GM18907 (cell line): ENCODE measurements at regions not wholly inside any gene's neighbourhood (a gene's known extent, or its start where the extent isn't known, plus 50 kb on each side); places are given as distances from the start of the nearest gene placed in this dataset.
"Not testable (repeated sequence)": the region's sequence is repeated elsewhere in the genome, so short reads cannot be mapped to it uniquely, and the experiment has no call there.

Experiments used
- ATAC-seq: cut with Tn5 transposase; IDR thresholded peaks from one replicate; pipeline ENCODE4 v1.9.1; 2021; ENCODE audit warnings: mild to moderate bottlenecking, moderate library complexity; ENCODE audit not compliant: unreplicated experiment

DNA sequence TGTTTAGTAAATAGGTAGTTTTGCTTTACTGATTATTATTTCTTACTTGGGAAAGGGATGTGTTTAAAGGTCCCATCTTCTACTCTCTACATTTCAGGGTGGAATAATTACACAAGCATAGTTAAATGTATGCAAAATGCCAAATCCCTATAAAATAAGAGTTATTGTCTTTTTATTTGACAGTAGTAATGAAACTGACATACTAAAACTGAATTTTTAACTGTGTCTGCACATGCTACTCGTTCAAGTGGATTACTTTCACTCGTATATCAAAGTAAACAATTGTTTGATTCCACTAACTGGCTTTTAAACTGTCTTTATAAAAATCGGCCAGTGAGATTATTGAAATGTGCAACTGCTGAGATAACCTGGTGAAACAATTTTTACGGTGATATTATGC, 602.9 kb upstream of the ADGRB3 start:
- ATAC-seq, result no peak

DNA sequence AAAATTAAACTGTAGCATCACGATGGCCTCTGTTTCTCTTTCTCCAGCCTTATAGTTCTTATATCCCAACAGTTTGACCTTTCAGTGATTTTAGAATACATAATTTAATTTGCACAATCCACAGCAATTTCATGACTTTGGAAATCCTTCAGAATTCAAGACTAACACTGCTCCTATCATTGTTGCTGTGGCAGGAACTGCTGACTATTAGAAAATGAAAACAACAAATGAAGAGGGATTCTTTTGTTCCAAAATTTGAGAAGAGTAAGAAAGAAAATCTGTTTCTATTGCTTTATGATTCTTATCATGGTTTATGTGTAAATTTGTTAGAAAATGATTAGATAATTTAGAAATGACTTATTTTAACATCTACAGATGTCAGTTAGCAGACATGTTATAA, 604.0 kb upstream of the ADGRB3 start:
- no peak for ATAC-seq

GRCh38 chr6:68026483-68026882, 608.6 kb upstream of the ADGRB3 start:
- no peak for ATAC-seq

- no peak for ATAC-seq
These were observed 609.3 kb upstream of the ADGRB3 start for GRCh38 chr6:68025764-68026163.

DNA sequence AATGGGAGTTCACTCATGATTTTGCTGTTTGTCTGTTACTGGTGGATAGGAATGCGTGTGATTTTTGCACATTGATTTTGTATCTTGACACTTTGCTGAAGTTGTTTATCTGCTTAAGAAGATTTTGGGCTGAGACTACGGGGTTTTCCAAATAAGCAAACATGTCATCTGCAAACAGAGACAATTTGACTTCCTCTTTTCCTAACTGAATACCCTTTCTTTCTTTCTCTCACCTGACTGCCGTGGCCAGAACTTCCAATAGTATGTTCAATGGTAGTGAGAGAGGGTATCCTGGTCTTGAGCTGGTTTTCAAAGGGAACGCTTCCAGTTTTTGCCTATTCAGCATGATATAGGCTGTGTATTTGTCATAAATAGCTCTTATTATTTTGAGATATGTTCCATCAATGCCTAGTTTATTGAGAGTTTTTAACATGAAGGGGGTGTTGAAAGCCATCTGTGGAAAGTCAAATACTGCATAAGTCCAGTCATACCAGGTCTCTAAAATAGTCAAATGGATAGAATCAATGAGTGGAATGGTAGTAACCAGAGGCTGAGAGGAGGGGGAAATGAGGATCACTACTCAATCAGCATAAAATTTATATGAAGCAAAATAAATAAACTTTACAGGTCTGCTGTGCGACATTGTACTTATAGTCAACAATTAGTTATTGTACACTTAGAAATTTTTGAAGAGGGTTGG, 610.4 kb upstream of the ADGRB3 start:
- no peak for ATAC-seq

DNA sequence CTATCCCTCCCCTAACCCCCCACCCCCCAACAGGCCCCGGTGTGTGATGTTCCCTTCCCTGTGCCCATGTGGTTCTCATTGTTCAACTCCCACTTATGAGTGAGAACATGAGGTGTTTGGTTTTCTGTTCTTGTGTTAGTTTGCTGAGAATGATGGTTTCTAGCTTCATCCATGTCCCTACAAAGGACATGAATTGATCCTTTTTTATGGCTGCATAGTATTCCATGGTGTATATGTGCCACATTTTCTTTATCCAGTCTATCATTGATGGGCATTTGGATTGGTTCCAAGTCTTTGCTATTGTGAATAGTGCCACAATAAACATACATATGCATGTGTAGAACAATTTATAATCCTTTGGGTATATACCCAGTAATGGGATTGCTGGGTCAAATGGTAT, 612.1 kb upstream of the ADGRB3 start:
- not testable (repeated sequence) for ATAC-seq

GRCh38 chr6:68013780-68014515, 621.1 kb upstream of the ADGRB3 start:
- no peak for ATAC-seq

- ATAC-seq, result no peak
These were observed 622.3 kb upstream of the ADGRB3 start for GRCh38 chr6:68012822-68013221.

DNA sequence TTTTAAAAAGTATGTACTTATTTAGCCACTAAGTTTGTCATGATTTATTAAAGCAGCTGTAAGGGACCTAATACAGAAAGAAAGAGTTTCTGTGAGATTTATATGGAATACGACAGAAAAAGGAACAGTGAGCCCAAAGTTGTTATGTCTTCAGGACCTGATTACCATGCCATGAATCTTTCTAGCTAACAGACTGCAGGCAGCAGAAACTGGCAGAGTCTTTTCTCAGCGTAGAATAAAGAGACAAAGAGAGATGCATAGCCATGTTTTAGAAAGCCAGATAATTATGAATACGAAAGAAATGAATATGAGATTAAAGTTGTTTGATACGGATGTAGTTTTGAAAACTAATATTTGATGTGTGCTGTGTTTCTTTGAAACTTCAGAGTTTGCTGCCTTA, 624.1 kb upstream of the ADGRB3 start:
- no peak for ATAC-seq

DNA sequence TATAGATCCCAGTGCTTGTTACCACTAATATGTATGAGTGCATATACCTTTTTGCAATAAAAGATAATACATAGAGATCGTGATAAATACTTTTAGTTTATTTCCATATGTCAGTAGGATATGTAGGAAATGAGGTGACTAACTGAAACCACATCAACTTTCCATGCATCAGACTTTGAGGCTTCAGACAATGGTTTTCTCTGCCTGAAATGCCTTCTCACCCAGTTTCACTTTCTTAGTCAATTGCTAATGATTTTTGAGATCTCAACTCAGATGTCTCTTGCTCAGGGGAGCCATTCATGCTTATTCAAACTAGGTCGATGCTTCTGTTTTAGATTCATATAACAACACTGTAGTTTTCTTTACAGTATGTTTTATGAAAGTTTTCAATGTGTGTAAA, 626.6 kb upstream of the ADGRB3 start:
- no peak for ATAC-seq

GRCh38 chr6:68007717-68008116, 627.4 kb upstream of the ADGRB3 start:
- ATAC-seq, result no peak

GRCh38 chr6:67986694-67987232, 648.3 kb upstream of the ADGRB3 start:
- ATAC-seq, result no peak

DNA sequence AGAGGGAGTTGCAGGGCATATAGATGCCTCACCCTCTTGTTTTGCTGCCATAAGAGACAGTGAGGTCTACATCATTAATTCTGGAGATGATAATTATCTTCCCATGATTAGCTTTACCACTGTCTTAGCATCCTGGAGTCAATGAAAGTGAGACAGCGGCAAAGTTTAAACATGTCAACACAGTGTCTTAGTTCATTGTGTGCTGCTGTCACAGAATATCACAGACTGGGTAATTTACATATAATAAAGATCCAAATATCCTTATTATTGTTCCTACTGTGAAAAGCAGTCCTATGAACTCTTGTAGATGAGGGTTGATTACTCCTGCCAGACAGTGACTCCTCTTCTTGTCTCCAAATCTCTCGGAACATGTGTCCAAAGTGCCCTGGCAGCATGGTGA, 658.6 kb upstream of the ADGRB3 start:
- no peak for ATAC-seq

GRCh38 chr6:67974931-67975330, 660.2 kb upstream of the ADGRB3 start:
- no peak for ATAC-seq

DNA sequence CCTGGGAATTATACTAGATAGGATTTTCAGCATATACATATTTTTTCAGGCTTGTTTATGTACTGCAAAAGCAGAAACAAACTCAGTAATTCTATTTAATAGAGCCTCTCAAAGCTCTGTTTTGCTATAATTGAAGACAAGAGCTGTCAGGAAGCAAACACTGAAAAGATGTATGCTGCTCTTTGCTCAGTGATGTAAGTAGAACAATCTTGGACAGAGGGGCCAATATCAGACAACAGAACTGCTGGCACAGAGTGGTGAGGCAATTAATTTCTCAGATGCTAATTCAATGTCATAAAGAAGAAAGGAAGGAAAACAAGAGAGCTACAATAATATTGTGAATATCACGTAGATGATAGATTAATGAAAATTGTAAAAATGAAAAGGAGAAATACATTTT, 663.3 kb upstream of the ADGRB3 start:
- ATAC-seq, result no peak

- no peak for ATAC-seq
These were observed 668.3 kb upstream of the ADGRB3 start for GRCh38 chr6:67966830-67967229.

DNA sequence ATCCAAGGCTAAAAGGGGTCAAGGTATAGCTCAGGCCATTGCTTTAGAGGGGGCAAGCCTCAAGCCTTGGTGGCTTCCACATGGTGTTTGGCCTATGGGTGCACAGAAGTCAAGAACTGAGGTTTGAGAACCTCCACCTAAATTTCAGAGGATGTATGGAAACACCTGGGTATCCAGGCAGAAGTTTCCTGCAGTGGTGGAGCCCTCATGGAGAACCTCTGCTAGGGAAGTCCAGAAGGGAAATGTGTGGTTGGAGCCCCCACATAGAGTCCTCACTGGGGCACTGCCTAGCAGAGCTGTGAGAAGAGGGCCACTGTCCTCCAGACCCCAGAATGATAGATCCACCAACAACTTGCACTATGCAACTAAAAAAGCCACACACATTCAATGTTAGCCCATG, 678.7 kb upstream of the ADGRB3 start:
- no peak for ATAC-seq

DNA sequence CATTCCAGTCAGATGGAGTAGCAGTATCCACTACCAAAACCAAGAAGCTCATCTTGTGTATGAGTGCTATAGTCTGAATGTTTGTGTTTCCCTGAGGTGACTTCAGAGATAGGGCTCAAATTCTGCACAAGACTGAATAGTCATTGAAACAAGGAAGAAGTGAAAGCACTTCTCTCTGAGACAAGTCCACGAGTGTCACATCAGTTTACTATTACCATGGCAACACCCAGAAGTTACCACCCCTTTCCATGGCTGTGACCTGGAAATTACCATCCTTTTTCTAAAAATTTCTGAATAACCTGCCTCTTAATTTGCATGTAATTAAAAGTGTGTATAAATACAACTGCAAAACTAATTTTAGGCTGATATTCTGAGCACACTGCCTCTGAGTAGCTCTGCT, 682.1 kb upstream of the ADGRB3 start:
- no peak for ATAC-seq

- ATAC-seq, result no peak
These were observed 683.0 kb upstream of the ADGRB3 start for GRCh38 chr6:67952121-67952520.

DNA sequence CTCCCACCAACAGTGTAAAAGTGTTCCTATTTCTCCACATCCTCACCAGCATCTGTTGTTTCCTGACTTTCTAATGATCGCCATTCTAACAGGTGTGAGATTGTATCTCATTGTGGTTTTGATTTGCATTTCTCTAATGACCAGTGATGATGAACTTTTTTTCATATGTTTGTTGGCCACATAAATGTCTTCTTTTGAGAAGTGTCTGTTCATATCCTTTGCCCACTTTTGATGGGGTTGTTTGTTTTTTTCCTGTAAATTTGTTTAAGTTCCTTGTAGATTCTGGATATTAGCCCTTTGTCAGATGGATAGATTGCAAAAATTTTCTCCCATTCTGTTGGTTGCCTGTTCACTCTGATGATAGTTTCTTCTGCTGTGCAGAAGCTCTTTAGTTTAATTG, 687.3 kb upstream of the ADGRB3 start:
- not testable (repeated sequence) for ATAC-seq

- no peak for ATAC-seq
These were observed 699.1 kb upstream of the ADGRB3 start for GRCh38 chr6:67935976-67936477.

DNA sequence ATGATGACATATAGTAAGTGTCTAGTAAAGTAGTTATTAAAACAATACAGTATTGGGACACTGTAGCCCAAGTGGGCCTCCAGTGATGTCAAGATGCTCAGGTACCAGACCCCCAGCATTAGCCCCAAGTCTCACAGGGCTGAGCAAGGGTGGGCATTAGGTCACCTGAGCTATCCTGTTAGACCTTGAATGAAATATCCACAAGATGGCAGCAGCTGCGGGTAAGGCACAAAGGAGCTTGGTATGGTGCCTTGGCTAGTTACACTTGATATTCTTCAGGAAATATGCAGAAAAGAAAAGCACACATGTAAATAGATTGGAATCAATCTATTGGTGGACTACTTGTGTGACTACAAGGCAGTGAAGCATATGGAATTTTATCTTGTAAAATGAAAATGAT, 701.8 kb upstream of the ADGRB3 start:
- ATAC-seq, result no peak
